Renal cortex interstitium (tissue), 11 donors: ENCODE measurements at regions not wholly inside any gene's neighbourhood (a gene's known extent, or its start where the extent isn't known, plus 50 kb on each side); places are given as distances from the start of the nearest gene placed in this dataset.
A peak's percentile ranks its signal among the peaks of the same experiment; 100 is the strongest.
"Not testable (repeated sequence)": the region's sequence is repeated elsewhere in the genome, so short reads cannot be mapped to it uniquely, and the experiment has no call there.

ENCODE experiments used
- DNase-seq, 11 donors: peaks; one replicate each; pipeline ENCODE4 v3.0.0-alpha.2; 2013; ENCODE audit warnings: low read depth in 9 of 11, low spot score in 4 of 11; ENCODE audit errors: extremely low read depth in 1 of 11

DNA sequence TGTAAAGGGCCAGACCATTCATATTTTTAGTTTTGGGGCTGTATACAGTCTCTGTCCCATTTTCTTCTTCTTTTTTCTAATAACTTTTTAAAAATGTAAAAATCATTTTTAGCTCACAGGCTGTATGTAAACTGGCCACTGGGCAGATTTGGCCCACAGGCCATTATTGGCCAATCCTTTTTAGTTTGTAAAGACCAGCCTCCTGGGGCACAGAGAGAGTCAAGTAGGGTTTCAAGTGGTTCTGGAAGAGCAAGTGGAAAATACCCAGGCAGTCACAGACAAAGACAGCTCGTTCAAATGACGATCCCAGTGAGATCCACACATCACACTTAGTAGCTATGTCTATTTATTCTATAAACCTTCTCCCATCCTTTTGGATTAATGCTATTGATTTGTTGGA lies 150.2 kb upstream of the ARHGAP20 start:
- DNase-seq, result no peak

DNA sequence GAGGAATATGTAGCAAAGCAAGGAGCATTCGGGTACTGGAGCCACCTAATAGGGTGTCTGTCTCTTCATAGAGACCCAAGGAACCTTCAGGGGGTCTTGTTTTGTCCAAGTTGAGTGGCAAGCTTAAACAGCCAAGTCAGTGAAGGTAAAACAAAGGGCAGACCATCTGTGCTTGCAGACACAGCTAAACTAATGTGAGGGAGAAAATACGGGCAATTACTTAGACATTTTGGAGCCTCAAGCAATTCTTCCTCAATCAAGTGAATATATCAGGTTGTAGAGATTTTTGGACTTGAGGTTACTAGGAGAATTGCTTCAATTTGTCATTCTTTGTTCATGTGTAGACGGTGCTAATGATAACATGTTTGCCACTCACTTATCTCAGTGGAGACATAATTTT lies 148.2 kb upstream of the ARHGAP20 start:
- no peak for DNase-seq

DNA sequence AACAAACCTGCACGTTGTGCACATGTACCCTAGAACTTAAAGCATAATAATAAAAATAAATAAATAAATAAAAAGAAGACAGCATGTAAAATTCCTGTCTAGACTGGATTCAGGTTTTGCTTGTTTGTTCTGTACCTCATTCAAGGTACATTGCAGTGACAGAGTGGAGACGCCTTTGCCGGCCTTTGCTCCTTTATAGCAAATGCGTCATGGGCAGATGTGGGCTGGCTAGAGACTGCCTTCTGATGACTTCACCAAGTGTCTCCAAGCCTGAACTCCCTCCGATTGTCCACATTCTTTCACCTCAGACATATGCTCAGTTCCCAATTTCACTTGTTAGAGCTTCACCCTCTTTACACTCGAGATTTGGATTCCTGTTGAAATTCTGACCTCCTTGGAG lies 147.8 kb upstream of the ARHGAP20 start:
- DNase-seq, result no peak

DNA sequence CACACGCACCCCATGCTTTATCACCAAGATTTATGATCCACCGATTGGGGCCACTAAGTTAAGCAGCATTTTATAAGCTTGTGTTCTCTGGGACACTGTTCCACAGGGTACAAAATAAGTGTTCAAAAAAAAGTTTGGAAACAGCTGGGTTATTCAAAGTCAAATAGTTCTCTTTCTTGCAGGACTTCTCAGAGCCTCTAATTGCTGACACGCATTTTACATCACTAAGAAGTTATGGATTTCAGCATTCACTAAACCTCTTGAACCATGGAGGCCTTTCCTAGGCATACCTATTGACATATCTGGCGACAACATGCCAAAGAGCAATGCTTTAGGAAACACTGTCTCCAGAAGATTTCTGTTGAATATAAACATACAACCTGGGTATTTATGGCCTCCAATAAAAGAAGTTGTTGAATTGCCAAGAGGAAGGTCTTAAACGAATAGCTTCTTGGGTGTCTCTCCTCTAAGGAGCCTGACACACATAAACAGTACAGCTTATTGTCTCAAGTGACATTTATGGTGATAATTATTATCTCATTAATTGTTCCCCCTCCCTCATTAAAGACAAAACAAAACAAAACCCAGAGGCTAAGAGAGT lies 147.1 kb upstream of the ARHGAP20 start:
- peak in 2 of 11 donors; percentile 6 to 46 for DNase-seq

DNA sequence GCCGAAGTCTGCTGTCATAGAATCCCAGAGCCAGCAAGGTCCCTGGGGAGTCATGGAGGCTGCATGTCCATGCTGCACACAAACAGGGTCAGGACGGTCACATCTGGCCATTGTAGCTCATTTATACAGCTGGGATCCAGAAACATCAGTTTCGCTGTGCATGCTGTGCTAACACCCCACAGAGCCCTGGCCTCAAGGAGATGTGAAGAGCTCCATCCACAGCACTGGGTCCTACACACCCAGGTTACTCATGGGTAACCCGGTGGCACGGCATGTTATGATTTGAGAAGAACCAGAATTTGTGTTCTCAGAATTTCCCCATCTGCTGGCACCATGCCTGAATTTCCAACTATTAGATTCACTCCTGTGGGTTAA lies 146.3 kb upstream of the ARHGAP20 start:
- peak in 2 of 11 donors; percentile 17 to 48 for DNase-seq

DNA sequence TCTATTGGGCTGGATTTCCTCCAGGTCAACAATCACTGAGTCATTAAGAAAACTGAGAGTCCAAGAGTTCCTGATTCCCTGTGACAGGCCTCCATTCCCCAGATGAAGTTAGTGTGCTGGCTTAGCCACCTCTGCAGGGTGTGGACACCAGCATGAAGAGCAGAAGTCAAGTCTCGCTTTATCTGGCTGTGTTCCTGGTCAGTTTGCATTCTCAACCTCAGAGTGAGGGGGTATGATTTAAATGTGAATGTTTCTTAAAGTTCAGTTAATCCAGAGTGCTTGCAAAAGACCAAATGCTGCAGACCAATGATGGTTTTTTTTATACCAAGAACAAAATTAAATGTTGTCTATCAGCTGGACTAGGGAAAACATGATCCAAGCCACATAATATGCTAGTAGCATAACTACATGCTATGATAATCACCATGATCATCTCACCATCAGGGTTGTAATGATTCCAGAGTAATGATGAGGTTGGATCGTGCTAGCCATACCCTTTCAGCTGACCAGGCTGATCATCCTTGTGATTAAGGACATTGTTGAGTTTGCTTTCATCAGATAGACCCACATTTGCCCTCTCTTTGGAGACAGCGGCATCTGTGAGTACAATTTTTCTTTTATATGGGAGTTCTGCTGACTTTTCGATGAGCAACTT lies 145.8 kb upstream of the ARHGAP20 start:
- peak in 1 of 11 donors; percentile 13 for DNase-seq

DNA sequence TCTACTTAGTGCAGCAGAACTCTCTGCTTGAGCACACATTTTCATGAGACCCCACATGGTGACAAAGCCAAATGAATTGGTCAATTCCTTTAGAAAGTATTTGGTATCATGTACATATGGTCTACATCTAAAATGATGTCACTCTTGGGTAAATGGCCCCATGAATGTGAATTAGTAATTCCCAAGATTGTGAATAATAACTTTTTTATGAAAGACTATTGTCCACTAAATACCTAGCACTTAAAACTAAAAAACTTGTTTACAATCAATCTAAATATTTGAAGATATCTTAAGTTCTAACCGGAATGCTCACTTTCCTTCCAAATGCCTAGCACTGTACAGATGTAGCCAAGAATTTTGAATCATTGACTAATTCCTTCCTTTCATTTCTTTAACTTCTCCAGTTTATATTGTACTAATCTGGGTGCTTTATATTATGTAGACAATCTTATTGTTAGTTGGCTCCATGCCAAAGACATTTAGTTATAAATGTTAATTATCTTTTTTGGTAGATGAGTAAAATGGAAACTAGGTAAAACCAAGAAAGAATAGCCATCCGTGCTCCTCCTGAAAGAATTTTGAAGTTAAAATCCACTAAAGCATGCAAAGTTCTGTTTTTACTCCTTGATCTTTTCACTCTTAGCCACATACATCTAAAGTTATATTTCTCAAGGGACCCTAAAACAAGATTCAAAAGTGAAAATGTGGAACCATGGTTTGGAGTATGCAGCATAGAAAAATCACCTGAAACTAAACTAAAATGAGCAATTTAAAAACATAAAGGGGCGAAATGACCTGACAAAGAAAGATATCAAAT lies 145.0 kb upstream of the ARHGAP20 start:
- DNase-seq, result no peak

DNA sequence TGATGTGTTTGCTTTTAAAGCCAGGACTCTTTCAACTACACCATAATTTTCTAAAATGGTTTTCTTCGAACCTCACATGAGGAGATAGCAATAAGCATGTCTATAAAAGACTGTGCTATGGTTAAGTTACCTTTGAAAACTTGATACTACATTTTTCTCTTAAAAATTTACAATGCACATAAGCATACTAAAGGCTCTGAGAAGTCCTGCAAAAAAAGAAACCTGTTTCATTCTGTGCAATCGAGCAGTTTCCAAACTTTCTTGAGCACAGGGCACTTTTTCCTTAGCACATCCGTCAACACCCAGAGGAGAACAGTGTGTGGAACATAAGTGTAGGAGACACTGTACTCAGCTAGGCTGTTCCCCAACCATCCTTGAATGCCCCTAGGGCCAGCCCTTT lies 144.1 kb upstream of the ARHGAP20 start:
- DNase-seq, result no peak

DNA sequence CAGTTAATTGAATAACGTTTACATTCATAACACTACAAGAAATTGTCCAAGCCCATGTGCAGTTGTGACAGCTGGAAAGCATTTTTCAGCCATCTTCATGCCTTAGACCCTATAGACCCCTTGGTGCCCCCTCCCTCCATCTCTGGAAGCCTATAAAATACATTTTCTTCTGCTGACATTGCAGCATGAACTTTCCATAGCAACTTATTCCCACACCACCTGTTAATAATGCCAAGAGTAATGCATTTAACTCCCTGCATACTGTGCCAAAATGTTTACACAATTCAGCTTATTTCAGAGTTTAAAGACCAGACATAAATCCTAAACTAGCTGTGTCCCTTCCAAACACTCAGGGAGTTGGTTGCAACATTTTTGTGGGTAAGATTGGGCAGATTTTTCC lies 143.0 kb upstream of the ARHGAP20 start:
- peak in 1 of 11 donors; percentile 2 for DNase-seq

DNA sequence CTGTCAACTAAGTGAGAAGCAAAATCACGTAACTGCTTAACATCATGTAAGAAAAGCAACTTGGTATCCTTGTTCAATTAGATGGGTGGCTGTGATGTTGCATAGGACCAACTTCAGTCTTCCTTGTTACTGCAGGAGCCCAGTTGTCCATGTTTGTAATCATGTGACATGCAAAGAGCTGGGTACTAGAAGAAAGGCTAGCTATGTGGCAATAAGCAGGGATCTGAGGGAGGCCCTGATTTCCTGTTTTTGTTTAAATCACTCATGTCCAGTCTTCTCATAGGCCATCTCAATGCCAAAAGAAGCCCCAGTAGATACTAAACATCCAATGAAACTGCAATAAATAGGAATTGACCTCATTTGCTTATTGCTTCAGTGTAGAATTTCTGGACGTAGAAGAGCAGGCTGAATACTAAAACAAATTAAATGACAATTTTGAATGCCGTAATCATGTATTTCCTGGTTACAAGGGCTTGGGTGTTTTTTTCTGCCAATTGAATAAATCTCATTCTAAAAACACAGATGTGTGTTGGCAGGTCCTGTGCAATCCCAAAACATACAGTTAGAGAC lies 140.8 kb upstream of the ARHGAP20 start:
- no peak for DNase-seq

DNA sequence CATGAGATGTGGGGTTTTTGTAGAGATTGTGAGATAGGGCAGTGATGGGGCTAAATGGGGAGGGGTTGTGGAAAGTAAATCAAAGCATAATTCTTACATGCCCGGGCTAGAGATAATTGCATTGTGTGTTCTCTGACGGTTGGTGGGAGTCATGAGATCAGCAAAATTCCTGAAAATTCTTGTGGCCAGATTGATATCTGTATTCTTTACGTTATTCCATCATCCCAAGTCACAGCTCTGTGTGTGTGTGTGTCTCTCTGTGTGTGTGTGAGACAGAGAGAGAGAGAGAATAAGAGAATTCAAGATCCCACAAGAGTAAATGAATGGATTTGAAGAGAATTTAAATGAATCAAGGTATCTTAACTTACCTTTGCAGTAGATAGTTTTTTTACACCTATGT lies 138.6 kb upstream of the ARHGAP20 start:
- no peak for DNase-seq

DNA sequence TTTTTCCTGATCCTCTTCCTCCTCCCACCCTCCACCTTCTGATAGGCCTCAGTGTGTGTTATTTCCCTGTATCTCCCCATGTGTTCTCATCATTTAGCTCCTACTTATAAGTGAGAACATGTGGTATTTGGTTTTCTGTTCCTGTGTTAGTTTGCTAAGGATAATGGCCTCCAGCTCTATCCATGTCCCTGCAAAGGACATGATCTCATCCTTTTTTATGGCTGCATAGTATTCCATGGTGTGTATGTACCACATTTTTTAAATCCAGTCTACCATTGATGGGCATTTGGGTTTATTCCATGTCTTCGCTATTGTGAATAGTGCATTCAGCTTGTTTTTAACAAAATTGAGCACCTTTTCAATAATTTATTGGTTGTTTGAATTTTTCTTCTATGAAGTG lies 130.8 kb upstream of the ARHGAP20 start:
- not testable (repeated sequence) for DNase-seq

DNA sequence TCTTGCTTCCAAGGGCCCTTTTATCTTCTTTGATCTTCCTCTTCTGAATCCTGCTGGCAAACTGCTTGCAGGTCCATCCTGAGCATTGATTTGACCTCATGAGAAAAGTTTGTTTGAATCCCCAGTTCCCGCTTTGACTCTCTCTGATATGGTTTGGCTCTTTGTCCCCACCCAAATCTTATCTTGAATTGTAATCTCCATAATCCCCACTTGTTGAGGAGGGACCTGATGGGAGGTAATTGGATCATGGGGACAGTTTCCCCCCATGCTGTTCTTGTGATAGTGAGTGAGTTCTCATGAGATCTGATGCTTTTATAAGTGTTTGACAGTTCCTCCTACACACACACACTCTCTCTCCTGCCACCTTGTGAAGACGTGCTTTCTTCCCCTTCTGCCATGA lies 126.6 kb upstream of the ARHGAP20 start:
- no peak for DNase-seq

DNA sequence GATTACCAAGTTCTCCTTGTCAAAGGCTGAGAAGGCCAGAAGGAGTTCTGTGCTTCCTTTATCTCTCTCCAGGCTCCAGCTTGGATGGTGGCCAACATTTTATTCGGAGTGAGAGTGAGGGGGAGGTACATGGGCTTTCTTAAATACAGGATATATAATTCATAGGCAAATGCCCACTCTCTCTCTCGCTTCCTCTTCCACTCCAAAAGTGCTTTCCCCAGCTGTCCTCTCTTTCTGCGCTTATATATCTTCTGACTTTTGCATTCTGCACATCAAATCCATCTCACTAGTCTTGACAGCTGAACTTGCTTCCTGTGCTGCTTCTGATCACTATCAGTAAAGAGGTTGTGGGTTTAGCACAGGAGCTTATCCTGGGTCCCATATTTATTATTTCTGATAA lies 125.4 kb upstream of the ARHGAP20 start:
- no peak for DNase-seq

DNA sequence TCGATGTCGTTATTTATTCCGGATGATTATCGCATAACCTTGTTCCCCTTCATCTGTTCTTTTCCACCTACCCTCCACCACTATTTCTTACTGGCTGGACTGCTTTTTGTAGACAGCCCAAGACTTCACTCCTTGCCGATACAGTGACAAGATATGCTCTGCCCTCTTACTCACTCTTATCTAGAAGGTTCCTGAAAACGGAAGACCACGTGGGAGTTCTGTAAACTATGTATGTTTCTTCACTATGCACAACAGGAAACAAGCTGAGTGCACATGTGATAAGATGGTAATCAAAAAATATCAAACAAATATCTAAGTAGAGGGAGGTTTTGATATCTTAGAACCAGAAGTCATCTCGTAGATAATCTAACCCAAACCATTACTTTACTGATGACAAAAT lies 122.9 kb upstream of the ARHGAP20 start:
- DNase-seq, result no peak

DNA sequence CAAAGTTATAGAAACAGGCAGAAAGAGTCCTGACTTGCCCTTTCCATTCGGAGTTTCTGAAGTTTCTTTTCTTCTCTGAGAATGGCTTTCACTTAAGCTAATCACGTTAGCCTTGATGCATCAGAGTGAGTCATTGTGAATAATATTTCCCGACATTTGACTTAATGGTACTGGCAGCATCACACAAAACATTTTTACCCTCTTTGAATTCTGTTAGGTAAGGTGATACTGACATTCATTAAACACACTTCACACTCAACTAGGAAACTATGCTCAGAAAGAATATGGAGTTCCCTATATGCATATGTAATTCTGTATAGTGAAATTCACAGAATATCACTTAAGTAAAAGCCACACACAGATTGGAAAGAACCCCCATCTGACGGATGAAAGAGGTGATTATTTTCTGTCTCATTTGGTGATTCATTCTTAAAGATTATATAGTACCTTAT lies 120.8 kb upstream of the ARHGAP20 start:
- DNase-seq, result no peak

DNA sequence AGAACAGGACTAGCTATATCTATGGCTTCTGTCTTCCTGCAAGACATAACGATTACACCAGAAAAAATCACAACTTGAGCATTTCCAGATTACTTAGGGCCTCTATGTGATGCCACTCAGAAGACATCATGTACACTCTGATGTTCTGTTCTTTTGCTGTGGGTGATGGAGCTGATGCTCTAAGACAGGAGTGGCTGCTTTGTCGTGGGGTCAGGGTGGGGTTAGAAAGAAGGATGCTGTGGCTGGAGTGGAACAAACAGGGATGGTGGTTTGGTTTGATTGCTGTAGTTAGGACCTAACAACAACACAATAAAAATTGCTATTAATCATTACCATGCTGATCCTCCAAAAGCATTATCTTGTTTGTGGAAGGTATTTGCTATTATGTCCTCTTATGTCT lies 120.3 kb upstream of the ARHGAP20 start:
- DNase-seq, result no peak

DNA sequence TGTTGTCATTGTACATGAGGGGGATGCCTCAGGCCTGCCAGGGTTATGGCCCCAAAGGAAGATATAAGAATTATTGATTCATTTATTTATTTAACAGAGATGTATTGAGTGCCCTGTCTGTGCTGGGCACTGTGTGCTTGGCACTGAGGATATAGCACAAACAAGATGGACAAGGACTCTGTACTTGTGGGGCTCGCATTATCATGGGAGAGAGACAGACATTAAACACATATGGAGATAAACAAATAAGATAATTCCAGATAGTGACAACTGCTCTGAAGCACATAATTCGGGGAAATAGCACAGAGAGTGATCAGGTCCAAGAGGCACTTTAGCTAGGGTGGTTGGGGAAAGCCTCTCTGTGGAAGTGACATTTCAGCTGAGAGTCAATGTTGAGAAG lies 119.8 kb upstream of the ARHGAP20 start:
- no peak for DNase-seq

DNA sequence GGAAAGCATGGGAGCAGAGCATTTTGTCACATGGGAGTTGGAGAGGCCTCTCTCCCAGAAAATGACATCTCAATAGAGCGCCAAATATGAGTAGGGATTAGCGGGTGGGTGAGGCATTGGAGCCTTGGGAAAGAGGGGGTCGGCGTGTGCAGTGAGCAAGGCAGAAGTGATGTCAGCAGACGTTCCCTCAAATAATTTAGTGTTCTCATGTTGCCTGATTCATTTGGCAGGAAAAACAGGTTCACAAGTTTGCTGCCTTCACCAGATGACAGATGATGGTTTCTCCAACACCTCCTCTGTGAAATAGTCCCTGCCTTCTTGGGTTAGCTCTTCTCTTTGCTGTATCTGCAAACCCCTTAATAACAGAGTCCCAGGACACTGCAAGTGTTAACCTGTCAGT lies 118.5 kb upstream of the ARHGAP20 start:
- no peak for DNase-seq

DNA sequence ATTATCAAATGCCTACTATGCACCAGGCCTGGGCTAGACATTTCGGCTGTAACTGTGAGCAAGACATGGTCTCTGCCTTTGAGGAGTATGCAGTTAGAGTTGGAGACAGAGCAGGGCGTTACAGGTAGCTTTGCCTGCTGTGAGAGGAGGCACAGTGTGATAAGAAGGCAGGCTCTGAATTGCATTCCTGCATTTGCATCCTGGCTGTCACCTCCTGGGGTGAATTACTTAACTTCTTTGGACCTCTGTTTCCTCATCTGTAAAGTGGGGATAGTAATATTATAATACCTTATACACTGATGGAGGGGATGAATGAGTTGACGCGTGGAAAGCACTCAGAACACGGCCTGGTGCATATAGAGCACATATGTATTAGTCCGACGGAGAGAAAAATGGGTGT lies 118.1 kb upstream of the ARHGAP20 start:
- DNase-seq, result no peak
